HCT116 (cell line): ENCODE measurements at regions not wholly inside any gene's neighbourhood (a gene's known extent, or its start where the extent isn't known, plus 50 kb on each side); places are given as distances from the start of the nearest gene placed in this dataset.

Experiments used
- ATAC-seq: fragments of 200-7000 bp; cut with Tn5 transposase; 2 replicates; pipeline ENCODE4 v1.9.1; 2020; ENCODE audit warnings: mild to moderate bottlenecking, moderate library complexity
- BruUV-seq: library from RNA; stranded (reverse); fragments of 400-500 nt; replicated peaks from 2 replicates; lab custom pipeline; 2021; lab: Mats Ljungman, UMichigan
- CTCF ChIA-PET: fragments of 300-600 bp; sonication (Branson Sonifier 250); formaldehyde crosslinking; loops from one replicate; lab custom pipeline; 2021; ENCODE audit warnings: antibody characterized with exemption; lab: Charles Lee
- POLR2A ChIA-PET: fragments of 300-600, 350-600 bp; sonication (Branson Sonifier 250); formaldehyde crosslinking; loops from one replicate; lab custom pipeline; 2021; ENCODE audit warnings: antibody characterized with exemption; lab: Charles Lee
- RAD21 ChIA-PET, 2 experiments: fragments of 300-600 bp; sonication (Branson Sonifier 250); formaldehyde crosslinking; loops; one replicate each; lab custom pipeline; 2023; ENCODE audit warnings: low total read pairs in 2 of 2; ENCODE audit not compliant: uncharacterized antibody in 2 of 2, unreplicated experiment in 2 of 2, low non-redundant PET in 1 of 2; lab: Charles Lee
- DNase-seq: peaks from one replicate; pipeline ENCODE4 v3.0.0-alpha.2; 2010; ENCODE audit warnings: low read depth, low spot score
- H2AFZ ChIP-seq: fragments of 200-600 bp; shearing (Covaris generic), sonication (generic); 2 replicates; pipeline ENCODE4 v1.6.1; 2017; ENCODE audit warnings: low read depth, mixed run types, mixed read lengths, antibody characterized with exemption, low read length; ENCODE audit not compliant: poor library complexity, severe bottlenecking
- H3K27ac ChIP-seq: 2 replicates; pipeline ENCODE4 v1.5.1; 2012; ENCODE audit warnings: low read depth, low read length
- H3K27me3 ChIP-seq: fragments of 200-600 bp; sonication (generic); 2 replicates; pipeline ENCODE4 v1.6.1; 2016; ENCODE audit warnings: mixed run types, low read length, mixed read lengths; ENCODE audit not compliant: insufficient read depth
- H3K36me3 ChIP-seq, 2 experiments: fragments of 200-500 bp in 1 of 2; fragments of 200-600 bp in 1 of 2; sonication (Bioruptor generic) in 1 of 2; sonication (generic) in 1 of 2; 2 replicates each; pipeline versions ENCODE4 v1.5.1 to v1.6.1; 2014 to 2016; ENCODE audit warnings: low read length in 2 of 2, inconsistent platforms in 1 of 2, mixed read lengths in 1 of 2, mixed run types in 1 of 2; ENCODE audit not compliant: insufficient read depth in 2 of 2, control insufficient read depth in 1 of 2
- H3K4me1 ChIP-seq, 2 experiments: fragments of 200-600 bp in 1 of 2; sonication (generic) in 1 of 2; 2 replicates each; pipeline versions ENCODE4 v1.5.1 to v1.6.1; 2012 to 2017; ENCODE audit warnings: low read length in 2 of 2, inconsistent platforms in 1 of 2, mild to moderate bottlenecking in 1 of 2, mixed read lengths in 1 of 2, mixed run types in 1 of 2, moderate library complexity in 1 of 2; ENCODE audit not compliant: insufficient read depth in 2 of 2, control insufficient read depth in 1 of 2
- H3K4me2 ChIP-seq: fragments of 200-600 bp; sonication (generic); 2 replicates; pipeline ENCODE4 v1.6.1; 2017; ENCODE audit warnings: mixed run types, low read length, mixed read lengths
- H3K4me3 ChIP-seq, 2 experiments: fragments of 200-600 bp in 1 of 2; sonication (generic) in 1 of 2; replicated peaks in 1 of 2; 2 replicates each; pipeline ENCODE4 v1.5.1; 2011 to 2016; ENCODE audit warnings: low read length in 2 of 2, control low read depth in 1 of 2, low read depth in 1 of 2, mild to moderate bottlenecking in 1 of 2, mixed read lengths in 1 of 2, mixed run types in 1 of 2
- H3K79me2 ChIP-seq: fragments of 200-600 bp; sonication (generic); 2 replicates; pipeline ENCODE4 v1.6.1; 2017; ENCODE audit warnings: mild to moderate bottlenecking, mixed run types, low read length, moderate library complexity, mixed read lengths; ENCODE audit not compliant: insufficient read depth
- H3K9ac ChIP-seq: fragments of 200-600 bp; sonication (generic); 2 replicates; pipeline ENCODE4 v1.6.1; 2016; ENCODE audit warnings: low read length, mixed read lengths
- H3K9me2 ChIP-seq: fragments of 200-600 bp; sonication (generic), shearing (Covaris generic); 2 replicates; pipeline ENCODE4 v1.6.1; 2017; ENCODE audit warnings: mixed run types, mild to moderate bottlenecking, moderate library complexity; ENCODE audit not compliant: insufficient read depth
- H3K9me3 ChIP-seq, 2 experiments: fragments of 200-500 bp in 1 of 2; fragments of 200-600 bp in 1 of 2; sonication (Bioruptor generic) in 1 of 2; sonication (generic) in 1 of 2; 2 replicates each; pipeline ENCODE4 v1.6.1; 2014 to 2017; ENCODE audit warnings: low read length in 2 of 2, mixed read lengths in 2 of 2, inconsistent platforms in 1 of 2, low read depth in 1 of 2, mild to moderate bottlenecking in 1 of 2, mixed run types in 1 of 2, moderate library complexity in 1 of 2; ENCODE audit not compliant: control insufficient read depth in 1 of 2, insufficient read depth in 1 of 2
- H4K20me1 ChIP-seq: fragments of 200-600 bp; sonication (generic), shearing (Covaris generic); 2 replicates; pipeline ENCODE4 v1.6.1; 2017; ENCODE audit warnings: mixed run types, mild to moderate bottlenecking, moderate library complexity; ENCODE audit not compliant: insufficient read depth
- CEBPB ChIP-seq: IDR thresholded peaks from 2 replicates; pipeline ENCODE4 v1.6.1; 2012; ENCODE audit warnings: low read depth
- EZH2 ChIP-seq: fragments of 200-600 bp; sonication (generic); IDR thresholded peaks from 2 replicates; pipeline ENCODE4 v1.6.1; 2017; ENCODE audit warnings: antibody characterized with exemption, mixed run types
- FOSL1 ChIP-seq: IDR thresholded peaks from 2 replicates; pipeline ENCODE4 v1.6.1; 2012; ENCODE audit warnings: low read depth
- POLR2AphosphoS5 ChIP-seq: IDR thresholded peaks from 2 replicates; pipeline ENCODE4 v1.6.1; 2011; ENCODE audit warnings: mild to moderate bottlenecking, low read depth, low read length, moderate library complexity
- ZBTB33 ChIP-seq: IDR thresholded peaks from 2 replicates; pipeline ENCODE4 v1.6.1; 2011; ENCODE audit warnings: mild to moderate bottlenecking, low read length, moderate library complexity; ENCODE audit not compliant: insufficient replicate concordance; ENCODE audit errors: extremely low read depth
- ZFX ChIP-seq: fragments of 450-650 bp; IDR thresholded peaks from 2 replicates; pipeline ENCODE4 v1.6.1; 2017
- intact Hi-C: fragments of 100-400 bp; cut with micrococcal nuclease; formaldehyde crosslinking; loops from 2 replicates; pipeline ENCODE4 v1.10.0; 2022
- TF ChIP-seq, protein P1 (sequence below), 3 experiments: fragments of 200-600 bp in 1 of 3; sonication (generic) in 1 of 3; IDR thresholded peaks in 2 of 3; conservative IDR thresholded peaks in 1 of 3; 2 replicates each; pipeline ENCODE4 v1.5.1; 2012 to 2017; ENCODE audit warnings: low read depth in 2 of 3, low read length in 2 of 3, antibody characterized with exemption in 1 of 3, borderline replicate concordance in 1 of 3, control low read depth in 1 of 3, mild to moderate bottlenecking in 1 of 3, mixed read lengths in 1 of 3, mixed run types in 1 of 3, moderate library complexity in 1 of 3; ENCODE audit not compliant: insufficient read depth in 1 of 3

- BruUV-seq, result no TSS peak
- DNase-seq, result no peak
- no peak overlapping the region for H3K4me2 ChIP-seq
Measured at GRCh38 chr2:67295851-67296250, 101.3 kb upstream of the ETAA1 start.

More at GRCh38 chr2:67295851-67296250, 101.3 kb upstream of the ETAA1 start:
- peaks cover 0 to 3% of the 10 kb centered on the region in 2 experiments; a peak in 1 of 4 replicates for H3K4me1 ChIP-seq
- no peaks in the 10 kb centered on the region for H3K9me3 ChIP-seq
- H3K79me2 ChIP-seq, result no peaks in the 10 kb centered on the region
- no peak for ATAC-seq
- no peak overlapping the region for H3K9ac ChIP-seq
- H3K9me2 ChIP-seq, result no peaks in the 10 kb centered on the region
- ChIA-PET RAD21 (no interaction called here), POLR2A (no interaction called here), CTCF (no interaction called here)
- H3K27ac ChIP-seq, result no peak overlapping the region
- H4K20me1 ChIP-seq, result no peaks in the 10 kb centered on the region
- intact Hi-C loops, result no loop called here
- H3K4me3 ChIP-seq, result no peak overlapping the region
- no peaks in the 10 kb centered on the region for H3K36me3 ChIP-seq
- H3K27me3 ChIP-seq, result no peaks in the 10 kb centered on the region
- TF ChIP-seq, protein P1, sequence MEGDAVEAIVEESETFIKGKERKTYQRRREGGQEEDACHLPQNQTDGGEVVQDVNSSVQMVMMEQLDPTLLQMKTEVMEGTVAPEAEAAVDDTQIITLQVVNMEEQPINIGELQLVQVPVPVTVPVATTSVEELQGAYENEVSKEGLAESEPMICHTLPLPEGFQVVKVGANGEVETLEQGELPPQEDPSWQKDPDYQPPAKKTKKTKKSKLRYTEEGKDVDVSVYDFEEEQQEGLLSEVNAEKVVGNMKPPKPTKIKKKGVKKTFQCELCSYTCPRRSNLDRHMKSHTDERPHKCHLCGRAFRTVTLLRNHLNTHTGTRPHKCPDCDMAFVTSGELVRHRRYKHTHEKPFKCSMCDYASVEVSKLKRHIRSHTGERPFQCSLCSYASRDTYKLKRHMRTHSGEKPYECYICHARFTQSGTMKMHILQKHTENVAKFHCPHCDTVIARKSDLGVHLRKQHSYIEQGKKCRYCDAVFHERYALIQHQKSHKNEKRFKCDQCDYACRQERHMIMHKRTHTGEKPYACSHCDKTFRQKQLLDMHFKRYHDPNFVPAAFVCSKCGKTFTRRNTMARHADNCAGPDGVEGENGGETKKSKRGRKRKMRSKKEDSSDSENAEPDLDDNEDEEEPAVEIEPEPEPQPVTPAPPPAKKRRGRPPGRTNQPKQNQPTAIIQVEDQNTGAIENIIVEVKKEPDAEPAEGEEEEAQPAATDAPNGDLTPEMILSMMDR (IDR thresholded peaks at IDR 0.05 in 2 of 3, conservative IDR thresholded peaks at IDR 0.05 in 1 of 3; ENCODE audit: borderline replicate concordance in 1 of 3, insufficient read depth in 1 of 3, low read depth in 2 of 3, low read length in 2 of 3), result no peak
- TF ChIP-seq CEBPB, result no peak
- TF ChIP-seq ZBTB33, result no peak
- no peak for TF ChIP-seq ZFX
- no peak for TF ChIP-seq EZH2
- TF ChIP-seq FOSL1, result no peak
- TF ChIP-seq POLR2AphosphoS5, result no peak
- H2AFZ ChIP-seq, result no peak overlapping the region
